CD4-positive, alpha-beta T cell treated with Interleukin-4 for 4 hours (primary cell): ENCODE measurements at regions not wholly inside any gene's neighbourhood (a gene's known extent, or its start where the extent isn't known, plus 50 kb on each side); places are given as distances from the start of the nearest gene placed in this dataset.
A peak's percentile ranks its signal among the peaks of the same experiment; 100 is the strongest.

ENCODE experiments used
- DNase-seq: peaks from one replicate; pipeline ENCODE4 v3.0.0-alpha.2; 2020

DNA sequence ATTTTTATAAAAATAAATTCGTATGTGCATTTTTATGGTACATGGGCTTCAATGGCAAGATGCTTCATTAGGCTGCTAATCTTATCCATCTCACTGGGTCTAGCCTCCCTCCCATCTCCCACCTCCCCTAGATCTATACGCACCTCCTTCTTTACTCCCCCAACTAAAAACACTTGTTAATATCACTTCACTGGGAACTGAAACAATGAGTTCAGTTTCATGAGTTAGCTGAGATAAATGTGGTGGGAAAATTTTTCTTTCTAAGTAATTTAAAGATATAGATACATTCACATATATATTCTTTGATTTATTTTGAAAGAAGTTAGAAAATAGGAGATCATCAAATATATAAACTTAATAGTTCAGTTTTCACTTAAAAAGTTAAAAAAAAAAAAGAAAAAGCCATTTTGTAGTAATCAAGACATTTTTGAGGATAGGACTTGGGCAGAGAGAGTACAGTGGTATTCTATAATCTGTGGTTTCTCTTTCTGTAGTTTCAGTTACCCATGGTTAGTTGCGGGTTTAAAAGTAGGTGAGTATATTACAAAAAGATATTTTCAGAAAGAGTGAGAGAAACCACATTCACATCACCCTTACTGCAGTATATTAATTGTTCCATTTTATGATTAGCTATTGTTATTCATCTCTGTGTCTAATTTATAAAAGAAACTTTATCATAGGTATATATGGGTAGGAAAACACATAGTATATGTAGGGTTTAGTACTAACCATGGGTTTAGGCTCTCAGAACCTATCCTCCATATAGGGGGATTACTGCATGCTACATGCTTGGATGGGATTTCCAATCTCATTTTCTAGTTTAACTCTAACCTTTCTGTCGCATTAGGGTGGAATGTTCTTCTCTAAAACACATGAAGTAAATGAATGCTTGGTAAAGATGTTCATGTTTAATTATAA is 316.0 kb upstream of the CBLB start:
- peak; percentile 39 for DNase-seq

DNA sequence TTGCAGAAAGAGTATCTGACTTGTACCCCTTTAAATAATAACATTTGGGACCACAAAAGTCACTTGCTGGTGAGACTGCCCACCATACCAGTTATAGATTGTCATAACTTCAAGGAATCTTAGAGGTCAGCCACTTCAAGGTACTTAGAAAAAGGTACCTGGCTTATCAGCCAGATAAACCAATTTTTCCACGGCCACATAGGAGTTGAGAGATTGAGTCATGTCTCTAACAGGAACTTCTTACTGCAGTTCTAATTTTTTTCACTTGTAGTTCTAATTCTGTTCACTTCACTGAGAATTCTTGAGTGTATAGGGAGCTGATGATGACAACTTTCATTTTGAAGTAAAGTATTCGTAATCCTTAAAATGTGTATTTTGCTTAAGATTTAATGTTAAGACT is 317.1 kb upstream of the CBLB start:
- DNase-seq: no peak

DNA sequence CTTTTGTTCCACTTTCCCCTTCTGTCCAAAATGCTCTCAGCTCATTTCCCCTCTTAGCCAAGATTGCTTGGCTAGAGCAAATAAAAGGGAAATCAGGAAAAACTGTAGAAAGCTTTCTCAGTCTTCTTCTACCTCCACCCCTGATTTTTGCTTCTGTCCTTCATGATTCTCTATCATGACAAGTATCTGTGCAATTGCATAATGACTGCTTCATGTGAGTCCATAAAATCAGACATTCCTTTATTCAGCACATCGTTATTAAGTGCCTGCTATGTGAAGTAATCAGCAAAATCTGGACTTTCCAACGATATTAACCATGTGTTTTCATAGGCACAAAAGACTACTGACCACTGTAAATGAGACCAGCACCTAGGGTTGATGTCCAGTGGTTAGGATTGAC is 321.5 kb upstream of the CBLB start:
- no peak for DNase-seq

DNA sequence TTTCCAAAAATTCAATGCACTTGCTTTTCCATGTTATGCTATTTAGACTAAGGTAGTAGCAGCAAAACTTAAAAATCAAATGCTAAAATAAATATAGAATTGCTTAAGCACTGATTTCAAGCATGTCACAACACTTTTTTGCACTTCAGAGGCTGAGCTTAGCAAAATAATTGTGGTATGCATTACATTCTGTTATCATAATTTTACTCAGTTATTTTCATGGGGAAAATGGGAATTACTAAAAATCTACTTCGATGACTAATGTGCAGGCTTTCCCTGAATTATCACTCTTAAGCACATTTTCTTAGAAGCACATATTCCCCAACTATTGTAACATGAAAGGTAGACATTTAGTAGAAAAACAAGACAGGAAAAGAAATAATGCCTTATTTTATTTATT is 322.4 kb upstream of the CBLB start:
- DNase-seq: no peak

DNA sequence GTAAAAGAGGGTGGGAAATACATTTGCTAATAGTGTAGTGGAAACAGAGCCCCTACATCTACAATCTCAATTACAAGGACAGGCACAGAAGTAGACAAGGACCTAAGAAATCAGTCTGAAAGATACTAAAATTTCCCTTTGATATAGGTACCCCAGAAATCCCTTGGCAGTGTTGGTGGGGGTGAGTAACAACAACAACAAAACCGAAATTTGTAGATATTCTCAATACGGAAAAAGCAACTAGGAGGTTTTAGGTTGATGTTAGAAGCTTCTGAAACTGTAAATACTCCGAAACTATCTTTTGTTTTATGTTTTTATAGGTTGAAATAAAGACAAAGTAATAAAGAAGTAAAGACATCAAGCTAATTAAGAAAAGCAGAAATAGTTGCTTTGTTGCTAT is 323.1 kb upstream of the CBLB start:
- no peak for DNase-seq

DNA sequence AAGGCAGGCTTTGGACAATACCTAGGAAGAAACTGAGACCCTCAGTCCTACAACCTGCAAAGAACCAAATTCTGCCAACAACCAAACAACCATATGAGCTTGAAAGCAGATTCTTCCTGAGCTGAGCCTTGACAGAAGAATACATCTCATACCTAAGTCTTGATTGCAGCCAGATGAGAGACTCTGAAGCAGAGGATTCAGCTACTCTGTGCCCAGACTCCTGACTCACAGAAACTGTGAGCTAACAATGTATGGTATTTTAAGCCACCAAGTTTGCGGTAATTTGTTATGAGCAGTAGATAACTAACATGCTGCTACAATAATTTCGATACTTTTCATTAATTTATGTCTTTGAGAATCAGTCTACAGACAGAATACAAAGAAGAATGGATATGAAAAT is 325.1 kb upstream of the CBLB start:
- DNase-seq: no peak

DNA sequence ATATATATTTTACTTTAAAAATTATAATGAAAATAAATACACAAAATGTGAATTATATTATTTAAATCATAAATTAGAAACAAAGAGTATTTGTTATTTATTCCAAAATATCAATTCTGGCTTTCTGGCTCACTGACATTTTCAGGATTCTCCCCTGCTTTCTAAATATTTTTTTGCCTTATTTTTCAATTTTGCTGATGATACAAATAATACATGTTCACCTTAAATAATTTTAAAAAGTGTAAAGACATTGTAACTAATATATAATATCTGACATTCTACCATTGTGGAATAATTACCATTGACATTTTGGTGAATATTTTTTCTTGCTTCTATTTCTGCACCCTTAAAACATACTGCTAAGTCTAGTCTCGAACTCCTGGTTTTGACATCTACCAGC is 325.9 kb upstream of the CBLB start:
- DNase-seq: no peak

DNA sequence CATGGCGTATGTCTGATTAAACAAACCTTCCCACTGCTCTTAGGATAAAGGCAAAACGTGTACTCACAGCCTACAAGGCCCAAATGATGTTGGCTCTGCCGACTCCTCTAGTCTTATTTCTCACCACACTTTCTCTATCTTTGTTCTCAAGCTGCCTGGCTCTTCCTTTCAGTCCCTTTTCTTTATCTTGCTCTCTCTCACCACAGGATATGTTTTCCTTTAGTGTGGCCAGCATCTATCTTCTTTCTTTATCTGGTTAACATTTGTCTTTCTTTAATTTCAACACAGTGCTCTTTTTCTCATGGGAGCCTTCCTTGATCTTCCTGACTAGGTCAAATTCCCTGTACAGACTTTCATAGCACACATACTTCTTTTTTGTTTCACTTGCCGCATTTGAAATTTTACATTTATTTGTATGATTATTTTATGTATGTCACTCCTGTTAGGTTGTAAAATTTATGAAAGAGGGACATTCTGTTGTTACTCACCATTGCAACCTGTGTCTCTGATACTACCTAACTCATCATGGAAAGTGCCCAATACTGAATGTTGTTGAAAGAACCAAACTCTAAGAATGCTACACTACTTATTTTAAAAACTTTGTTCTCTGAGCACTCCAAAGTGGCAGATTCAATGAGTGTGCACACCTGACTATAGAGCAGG is 328.9 kb upstream of the CBLB start:
- DNase-seq: no peak

DNA sequence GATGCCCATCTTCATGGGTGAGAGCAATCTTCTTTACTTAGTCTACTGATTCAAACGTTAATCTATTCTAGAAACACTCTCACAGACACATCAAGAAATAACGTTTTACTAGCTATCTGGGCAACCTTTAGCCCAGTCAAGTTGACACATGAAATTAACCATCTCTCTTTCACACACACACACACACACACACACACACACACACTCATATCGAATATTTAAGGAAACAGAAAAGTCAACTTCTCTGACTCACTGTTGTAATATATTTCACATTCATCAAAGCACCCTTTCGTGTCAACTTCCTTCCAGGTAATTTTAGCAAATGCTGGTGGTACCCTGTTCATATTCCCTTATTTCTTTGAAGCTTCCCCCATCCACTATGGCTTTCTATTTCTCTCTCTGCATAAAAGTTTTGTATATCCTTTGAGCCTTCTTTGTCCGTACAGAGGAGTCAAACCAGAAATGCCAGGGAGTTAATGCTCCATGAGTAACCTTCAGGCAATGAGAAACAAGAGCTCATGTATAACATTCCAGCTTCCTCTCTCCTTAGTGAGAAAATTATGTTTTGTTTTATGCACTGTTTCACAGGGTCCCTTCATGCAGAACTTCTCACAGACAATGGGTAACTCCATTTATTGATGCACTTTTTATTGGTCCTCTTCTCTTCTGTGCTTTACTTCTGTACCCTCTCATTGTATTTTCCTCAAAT is 335.5 kb upstream of the CBLB start:
- DNase-seq: no peak

DNA sequence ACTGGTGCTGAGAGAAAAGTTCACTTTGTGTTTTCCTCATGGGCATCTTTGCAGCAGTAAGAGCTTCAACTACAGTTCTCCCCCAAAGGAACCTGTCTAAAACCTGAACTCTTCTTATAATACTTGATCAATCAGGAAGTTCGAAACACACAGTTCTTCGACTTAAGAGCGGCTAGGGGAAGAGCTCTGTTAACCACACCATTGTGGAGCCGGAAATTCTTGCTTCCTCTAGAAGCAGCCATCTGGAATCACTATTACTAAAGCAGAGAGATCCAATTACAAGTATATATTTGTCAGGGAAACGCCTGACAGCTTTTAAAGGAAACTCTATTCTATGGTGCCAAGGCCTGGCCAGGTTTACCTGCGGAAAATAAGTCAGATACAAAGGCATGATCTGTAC is 337.3 kb upstream of the CBLB start:
- DNase-seq: peak; percentile 44

DNA sequence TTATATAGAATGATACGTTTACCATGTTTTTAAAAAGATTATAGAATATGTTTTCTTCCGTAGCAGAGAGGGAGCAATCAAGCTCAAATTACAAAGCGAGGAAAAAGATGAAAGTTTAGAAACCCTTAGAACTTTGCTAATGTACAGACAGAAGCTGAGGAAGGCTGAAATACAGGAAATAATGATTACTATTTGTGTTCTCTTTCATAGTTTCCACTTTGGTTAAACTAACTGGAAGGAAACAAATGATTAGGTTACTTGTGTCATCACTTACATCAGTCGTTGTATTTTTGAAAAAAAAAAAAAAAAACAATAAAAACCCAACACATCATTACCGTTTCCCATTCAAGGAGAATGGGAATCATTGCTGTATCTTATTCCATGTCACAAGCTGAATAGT is 337.8 kb upstream of the CBLB start:
- no peak for DNase-seq

DNA sequence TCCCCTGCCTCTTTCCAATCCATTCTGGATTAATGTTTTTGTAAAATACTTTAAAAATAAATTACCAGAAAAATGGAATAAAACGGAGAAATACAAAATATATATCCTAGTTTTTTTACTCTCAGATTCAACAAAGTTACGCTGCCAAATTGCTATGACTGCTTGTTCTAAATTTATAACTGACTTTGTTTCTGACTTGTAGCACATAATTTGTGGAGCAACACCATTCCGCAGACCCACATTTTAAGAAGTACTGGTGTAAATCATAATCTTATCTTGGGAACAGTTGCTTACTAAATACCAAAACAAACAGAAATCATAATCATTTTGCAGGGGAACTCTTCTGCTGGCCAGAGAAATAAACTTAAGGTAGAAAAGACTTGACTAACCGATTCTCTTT is 339.4 kb upstream of the CBLB start:
- no peak for DNase-seq

DNA sequence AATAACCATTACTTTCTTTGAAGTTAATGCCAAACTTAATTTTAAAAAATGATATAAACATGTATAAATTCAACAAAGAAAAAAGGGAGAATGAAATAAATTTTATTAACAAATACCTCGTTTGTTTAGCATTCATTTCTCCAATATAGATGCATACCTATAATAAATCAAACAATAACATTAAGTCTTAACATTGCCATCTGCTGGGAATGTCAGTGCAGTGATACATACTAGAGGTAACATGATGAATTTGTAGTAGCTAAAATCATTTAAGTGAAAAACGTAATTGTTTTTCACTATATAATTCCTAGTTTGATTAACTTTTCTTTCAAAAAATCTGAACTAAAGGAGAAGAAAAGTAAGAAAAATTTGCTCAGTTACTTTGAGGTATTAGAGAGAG is 340.2 kb upstream of the CBLB start:
- DNase-seq: peak; percentile 38

DNA sequence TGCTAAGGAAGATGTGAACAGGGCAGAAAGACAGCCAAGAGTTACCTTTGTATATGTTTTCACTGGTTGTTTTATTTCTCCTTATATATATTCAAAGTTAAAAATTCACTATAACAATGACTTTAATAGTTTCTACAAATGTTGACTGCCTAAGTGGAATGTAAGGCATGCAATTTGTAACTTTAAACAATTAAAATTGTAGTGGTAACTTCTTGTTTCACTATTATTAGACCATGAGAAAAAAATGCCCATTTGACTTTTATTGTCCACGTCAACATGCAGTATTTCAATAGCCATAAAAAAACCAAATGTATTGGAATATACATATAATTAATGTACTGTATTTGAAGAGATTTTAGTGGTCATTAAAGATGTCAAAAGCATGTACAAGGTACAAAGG is 340.7 kb upstream of the CBLB start:
- DNase-seq: no peak

DNA sequence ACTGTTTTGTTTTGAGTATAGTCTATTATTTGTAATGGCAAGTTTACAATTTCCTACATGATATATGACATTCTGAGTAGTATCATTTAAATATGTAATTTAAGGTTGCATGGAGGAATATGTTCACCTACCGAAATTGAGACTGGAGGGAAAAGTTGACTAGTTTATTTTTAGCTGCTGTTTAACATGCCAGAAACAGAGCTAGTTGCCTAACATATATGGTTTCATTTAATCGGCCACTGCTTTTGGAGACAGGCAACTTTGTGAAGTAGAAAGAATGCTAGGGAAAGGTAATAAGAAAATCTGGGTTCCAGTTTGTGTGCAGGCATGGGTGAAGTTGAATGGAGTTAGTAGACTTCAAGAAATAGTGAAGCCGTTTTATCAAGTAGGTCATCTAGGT is 342.1 kb upstream of the CBLB start:
- DNase-seq: no peak

DNA sequence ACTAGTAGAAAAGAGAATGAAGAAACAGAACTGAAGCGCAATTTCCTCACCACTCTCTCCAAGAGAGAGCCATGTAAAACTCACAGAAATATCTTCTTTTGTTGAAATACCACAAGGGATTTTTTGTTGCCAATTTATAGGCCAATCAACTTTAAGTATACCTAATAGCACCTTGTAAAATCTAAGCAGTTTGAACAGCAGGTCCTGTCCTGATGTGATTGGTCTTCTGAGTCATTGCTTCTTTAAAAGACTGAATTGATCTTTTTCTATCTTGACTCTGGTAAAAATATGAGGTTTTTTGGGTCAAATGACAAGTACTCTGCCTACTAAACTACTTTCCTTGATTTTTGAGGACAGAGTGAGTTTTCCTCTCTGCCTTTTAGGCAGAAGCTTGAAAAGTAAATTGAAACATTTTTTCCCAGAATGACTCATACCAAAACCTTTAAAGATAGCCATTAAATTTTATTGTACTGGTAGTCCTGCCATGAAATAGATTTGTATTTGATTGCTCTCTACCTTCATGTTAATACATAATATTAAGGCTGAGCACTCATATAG is 343.9 kb upstream of the CBLB start:
- no peak for DNase-seq

DNA sequence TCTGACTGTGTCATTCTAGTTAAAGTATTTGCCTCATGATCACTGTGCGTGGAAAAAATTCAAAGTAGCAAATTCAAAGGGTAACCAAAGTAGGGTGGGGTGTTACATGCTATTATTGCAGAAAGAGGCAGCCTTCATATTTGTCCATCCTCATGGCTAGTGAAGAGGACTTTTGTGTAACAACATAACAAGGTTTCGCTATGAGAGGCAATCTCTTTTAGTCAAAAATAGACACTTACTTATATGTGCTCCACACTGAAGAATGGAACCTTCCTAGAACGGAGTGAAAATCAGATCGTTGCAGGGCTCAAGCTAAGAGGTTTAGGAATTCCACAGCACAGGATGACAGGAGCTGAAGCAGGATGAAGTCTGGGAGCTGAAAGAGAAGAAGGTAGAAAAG is 345.1 kb upstream of the CBLB start:
- DNase-seq: no peak

DNA sequence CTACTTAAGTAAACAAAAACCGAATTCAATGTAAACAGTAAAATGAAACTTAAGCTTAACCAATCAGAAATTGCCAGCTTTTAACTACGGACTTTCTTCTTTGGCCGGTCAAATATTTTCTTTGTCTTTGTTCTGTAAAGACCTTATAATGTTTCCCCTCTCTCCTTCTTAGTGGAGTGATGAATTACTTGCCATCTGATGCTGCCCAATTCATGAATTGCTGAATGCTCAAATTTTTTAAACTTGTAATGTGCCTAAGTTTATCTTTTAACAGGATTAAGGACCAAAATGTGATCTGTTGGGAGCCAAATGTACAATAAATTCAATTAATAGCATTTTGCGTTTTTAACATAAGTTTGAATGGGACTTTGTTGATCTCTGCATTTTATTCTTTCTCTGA is 345.8 kb upstream of the CBLB start:
- no peak for DNase-seq

DNA sequence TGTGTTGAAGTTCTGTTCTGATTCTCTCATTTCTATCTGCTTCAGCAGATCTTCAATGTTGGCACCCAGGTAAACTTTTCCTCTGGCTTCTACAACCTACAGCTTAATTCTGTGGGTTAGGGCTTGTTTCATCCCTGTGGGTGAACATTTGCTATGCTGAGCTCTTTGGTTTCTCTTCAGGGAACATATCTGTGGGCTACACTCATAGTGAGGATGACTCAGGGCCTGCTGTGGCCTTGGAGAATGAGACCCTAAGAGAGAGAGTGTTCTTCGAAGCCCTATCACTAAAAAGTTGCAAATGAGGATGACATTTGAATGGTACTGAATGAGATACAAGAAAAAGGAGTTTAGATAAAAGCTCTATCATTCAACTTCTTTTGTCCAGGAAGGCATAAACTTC is 346.2 kb upstream of the CBLB start:
- peak; percentile 27 for DNase-seq

DNA sequence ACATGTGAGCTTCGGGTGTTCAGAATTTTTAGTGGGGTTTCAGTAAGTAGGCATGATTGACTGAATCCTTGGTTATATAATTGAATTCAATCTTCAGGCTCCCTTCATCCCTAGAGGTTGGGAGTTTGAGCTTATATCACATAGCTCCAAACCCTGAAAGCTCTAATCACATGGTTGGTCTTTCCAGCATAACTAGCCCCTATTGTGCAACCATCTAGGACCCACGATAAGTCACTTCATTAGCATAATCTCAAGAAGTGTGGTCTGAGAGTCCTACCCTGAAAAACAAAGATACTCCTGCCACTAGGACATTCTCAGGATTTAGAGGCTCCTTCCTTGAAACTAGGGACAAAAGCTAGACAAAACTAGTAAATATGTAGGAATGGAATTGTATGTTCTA is 348.9 kb upstream of the CBLB start:
- no peak for DNase-seq

DNA sequence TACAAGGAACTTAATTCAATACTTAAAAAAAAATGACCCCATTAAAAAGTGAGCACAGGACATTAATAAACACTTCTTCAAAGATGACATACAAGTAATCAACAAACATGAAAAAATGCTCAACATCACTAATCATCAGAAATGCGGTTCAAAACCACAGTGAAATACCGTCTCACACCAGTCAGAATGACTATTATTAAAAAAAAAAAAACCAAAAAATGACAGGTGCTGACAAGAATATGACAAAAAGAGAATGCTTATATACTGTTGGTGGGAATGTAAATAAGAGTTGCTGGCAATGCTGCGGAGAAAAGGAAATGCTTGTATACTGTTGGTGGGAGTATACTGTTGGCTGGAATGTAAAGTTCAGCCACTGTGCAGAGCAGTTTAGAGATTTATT is 358.3 kb upstream of the CBLB start:
- DNase-seq: no peak

DNA sequence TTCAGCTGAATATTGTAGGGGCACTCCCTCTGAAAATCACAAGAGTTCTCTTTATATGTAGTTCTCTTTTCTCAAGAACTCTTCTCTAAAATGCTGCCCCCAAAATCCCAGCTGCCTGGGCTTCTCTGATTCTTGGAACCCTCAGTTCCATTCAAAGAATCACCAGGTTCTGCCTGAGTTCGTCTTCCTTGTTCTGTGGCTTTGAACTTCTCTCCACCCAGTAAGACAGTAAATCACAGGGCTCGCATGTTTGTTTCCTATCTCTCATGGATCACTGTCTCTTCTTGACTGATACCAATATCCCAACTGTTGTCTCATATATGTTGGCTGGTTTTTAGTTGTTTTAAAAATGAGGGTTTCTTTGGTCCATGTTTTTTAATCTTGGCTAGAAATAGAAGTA is 359.5 kb upstream of the CBLB start:
- DNase-seq: no peak

DNA sequence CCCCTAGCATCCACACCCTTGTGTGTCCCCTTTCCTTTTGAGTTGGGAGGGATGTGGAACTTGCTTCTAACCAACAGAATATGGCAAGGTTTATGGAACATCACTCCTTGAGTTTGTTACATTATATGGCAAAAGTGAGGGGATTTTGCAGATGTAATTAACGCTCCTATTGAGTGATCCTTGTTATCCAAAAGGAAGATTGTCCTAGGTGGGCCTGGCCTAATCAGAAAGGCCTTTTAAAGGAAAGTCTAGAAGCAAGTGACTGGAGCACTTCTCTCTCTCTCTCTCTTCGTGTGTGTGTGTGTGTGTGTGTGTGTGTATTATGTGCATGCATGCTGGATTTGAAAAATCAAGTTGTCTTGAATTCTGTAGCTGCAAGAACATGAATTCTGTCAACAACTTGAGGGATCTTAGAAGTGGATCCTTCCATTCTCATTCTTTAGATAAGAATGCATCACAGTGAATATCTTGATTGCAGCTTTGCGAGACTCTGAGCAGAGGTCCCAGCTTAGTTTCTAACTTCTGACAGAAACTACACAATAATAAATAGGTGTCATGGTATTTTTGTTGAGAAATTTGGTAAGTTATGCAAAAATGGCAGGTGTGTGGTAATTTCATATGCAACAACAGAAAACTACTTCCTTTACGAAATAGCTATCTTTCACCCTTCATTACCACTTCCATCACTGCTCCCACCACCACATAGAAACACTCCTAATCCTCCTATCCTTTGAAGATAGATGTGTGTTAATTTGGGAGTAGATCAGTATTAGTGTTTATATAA is 360.9 kb upstream of the CBLB start:
- DNase-seq: no peak
